ENCODE measurements at regions not wholly inside any gene's neighbourhood (a gene's known extent, or its start where the extent isn't known, plus 50 kb on each side); places are given as distances from the start of the nearest gene placed in this dataset.

- no peak overlapping the region for H3K4me3 ChIP-seq
Measured at GRCh38 chr6:40334496-40335270, 252.5 kb downstream of the LRFN2 start.

GRCh38 chr6:40331545-40331944 lies 255.6 kb downstream of the LRFN2 start:
- Histone ChIP-seq H3K27ac (no peak overlapping the region), H3K4me3 (no peak overlapping the region), H3K36me3 (no peaks in the 10 kb centered on the region), H3K27me3 (peaks cover 8% of the 10 kb centered on the region), H3K9me3 (ENCODE audit: low read depth) (no peaks in the 10 kb centered on the region), H3K4me1 (ENCODE audit: low read depth) (no peaks in the 10 kb centered on the region)
- DNase-seq (ENCODE audit: low read depth in 1 of 2, low spot score in 1 of 2) = no peak
- TF ChIP-seq CTCF (IDR thresholded peaks at IDR 0.05; ENCODE audit: low read depth, low read length) = no peak

More at GRCh38 chr6:40334496-40335270, 252.5 kb downstream of the LRFN2 start:
- H3K4me1 ChIP-seq (ENCODE audit: low read depth) = no peaks in the 10 kb centered on the region
- H3K27me3 ChIP-seq = peaks cover 8% of the 10 kb centered on the region
- DNase-seq (ENCODE audit: low read depth in 1 of 2, low spot score in 1 of 2) = peak in 1 of 2 donors; percentile 24
- TF ChIP-seq CTCF (IDR thresholded peaks at IDR 0.05; ENCODE audit: low read depth, low read length) = no peak
- H3K27ac ChIP-seq = no peak overlapping the region
- H3K36me3 ChIP-seq = no peaks in the 10 kb centered on the region
- no peaks in the 10 kb centered on the region for H3K9me3 ChIP-seq (ENCODE audit: low read depth)

GRCh38 chr6:40330301-40330721 lies 256.9 kb downstream of the LRFN2 start:
- DNase-seq (ENCODE audit: low read depth in 1 of 2, low spot score in 1 of 2) = no peak
- no peak overlapping the region for H3K4me3 ChIP-seq
- H3K27ac ChIP-seq = no peak overlapping the region

GRCh38 chr6:40328986-40329545 lies 258.1 kb downstream of the LRFN2 start:
- DNase-seq (ENCODE audit: low read depth in 1 of 2, low spot score in 1 of 2) = no peak
- H3K27ac ChIP-seq = no peak overlapping the region
- peaks cover 8% of the 10 kb centered on the region for H3K27me3 ChIP-seq
- H3K36me3 ChIP-seq = no peaks in the 10 kb centered on the region
- no peaks in the 10 kb centered on the region for H3K4me1 ChIP-seq (ENCODE audit: low read depth)
- H3K9me3 ChIP-seq (ENCODE audit: low read depth) = no peaks in the 10 kb centered on the region
- no peak for TF ChIP-seq CTCF (IDR thresholded peaks at IDR 0.05; ENCODE audit: low read depth, low read length)
- no peak overlapping the region for H3K4me3 ChIP-seq

More at GRCh38 chr6:40330301-40330721, 256.9 kb downstream of the LRFN2 start:
- no peak for TF ChIP-seq CTCF (IDR thresholded peaks at IDR 0.05; ENCODE audit: low read depth, low read length)
- Histone ChIP-seq H3K9me3 (ENCODE audit: low read depth) (no peaks in the 10 kb centered on the region), H3K27me3 (peaks cover 8% of the 10 kb centered on the region), H3K4me1 (ENCODE audit: low read depth) (no peaks in the 10 kb centered on the region), H3K36me3 (no peaks in the 10 kb centered on the region)

- H3K27ac ChIP-seq = no peak overlapping the region
- H3K9me3 ChIP-seq (ENCODE audit: low read depth) = no peaks in the 10 kb centered on the region
- H3K27me3 ChIP-seq = peaks cover 7% of the 10 kb centered on the region
- peak in 1 of 2 donors; percentile 60 for DNase-seq (ENCODE audit: low read depth in 1 of 2, low spot score in 1 of 2)
- no peak overlapping the region for H3K4me3 ChIP-seq
- H3K4me1 ChIP-seq (ENCODE audit: low read depth) = no peaks in the 10 kb centered on the region
- TF ChIP-seq CTCF (IDR thresholded peaks at IDR 0.05; ENCODE audit: low read depth, low read length) = peak; percentile 38
- H3K36me3 ChIP-seq = no peaks in the 10 kb centered on the region
Measured at GRCh38 chr6:40328386-40328985, 258.7 kb downstream of the LRFN2 start.

Measured in cardiac muscle cell (in vitro differentiated cells and primary cell).